T1000 (cell line): ENCODE measurements at regions not wholly inside any gene's neighbourhood (a gene's known extent, or its start where the extent isn't known, plus 50 kb on each side); places are given as distances from the start of the nearest gene placed in this dataset.

Experiments used
- DNase-seq: peaks from one replicate; lab custom pipeline; 2025; ENCODE audit warnings: mixed read lengths; lab: John Stamatoyannopoulos, UW

DNA sequence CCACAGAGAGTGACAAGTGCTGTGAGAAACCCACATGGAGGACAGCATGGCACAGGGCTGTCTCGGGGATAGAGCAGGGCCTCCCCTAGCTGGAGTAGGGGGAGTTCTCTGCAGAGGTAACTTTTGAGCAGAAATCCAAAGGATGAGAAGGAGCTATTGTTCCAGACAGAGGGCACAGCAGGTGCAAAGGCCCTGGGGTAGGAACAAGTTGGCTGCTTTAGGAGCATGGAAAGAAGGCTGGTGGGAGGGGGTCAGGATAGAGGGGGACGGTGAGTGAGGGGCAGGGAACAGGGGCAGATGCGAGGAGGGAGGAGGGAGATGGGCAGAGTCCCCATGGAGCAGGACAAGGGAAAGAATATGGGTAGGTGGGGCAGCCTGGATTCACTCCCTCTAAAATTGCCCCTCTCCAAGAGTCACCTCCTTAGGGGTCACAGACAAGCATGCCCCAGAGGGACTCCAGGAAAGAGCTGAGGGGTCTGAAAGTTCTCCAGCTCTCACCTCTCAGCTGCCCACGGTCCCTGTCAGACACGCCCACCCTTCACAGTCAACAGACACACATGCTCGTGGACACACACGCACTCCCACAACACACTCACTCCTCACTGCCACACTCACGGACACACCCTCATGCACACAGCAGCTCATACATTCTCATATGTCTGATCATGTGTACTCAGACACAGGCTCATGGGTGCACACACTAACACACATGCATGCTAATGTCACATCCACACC is 110.7 kb downstream of the LITAF start:
- no peak for DNase-seq

DNA sequence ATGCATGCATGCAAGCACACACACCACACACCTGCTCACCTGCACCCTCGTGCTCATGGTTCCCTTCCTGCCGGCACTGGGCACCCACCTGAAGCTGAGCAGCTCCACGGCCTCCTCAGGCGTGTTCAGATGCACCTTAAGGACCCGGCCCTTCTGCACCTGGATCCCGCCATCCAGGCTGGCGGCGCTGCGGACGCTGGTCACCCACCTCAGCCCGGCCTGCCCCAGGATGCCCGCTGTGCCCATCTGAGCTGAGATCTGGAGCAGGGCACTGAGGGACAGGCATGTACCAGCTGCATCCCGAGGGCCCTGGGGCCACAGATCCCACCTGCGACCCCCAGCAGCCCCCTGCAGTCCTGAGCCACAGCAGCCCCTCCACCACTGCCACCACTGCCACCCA is 110.0 kb downstream of the LITAF start:
- no peak for DNase-seq

DNA sequence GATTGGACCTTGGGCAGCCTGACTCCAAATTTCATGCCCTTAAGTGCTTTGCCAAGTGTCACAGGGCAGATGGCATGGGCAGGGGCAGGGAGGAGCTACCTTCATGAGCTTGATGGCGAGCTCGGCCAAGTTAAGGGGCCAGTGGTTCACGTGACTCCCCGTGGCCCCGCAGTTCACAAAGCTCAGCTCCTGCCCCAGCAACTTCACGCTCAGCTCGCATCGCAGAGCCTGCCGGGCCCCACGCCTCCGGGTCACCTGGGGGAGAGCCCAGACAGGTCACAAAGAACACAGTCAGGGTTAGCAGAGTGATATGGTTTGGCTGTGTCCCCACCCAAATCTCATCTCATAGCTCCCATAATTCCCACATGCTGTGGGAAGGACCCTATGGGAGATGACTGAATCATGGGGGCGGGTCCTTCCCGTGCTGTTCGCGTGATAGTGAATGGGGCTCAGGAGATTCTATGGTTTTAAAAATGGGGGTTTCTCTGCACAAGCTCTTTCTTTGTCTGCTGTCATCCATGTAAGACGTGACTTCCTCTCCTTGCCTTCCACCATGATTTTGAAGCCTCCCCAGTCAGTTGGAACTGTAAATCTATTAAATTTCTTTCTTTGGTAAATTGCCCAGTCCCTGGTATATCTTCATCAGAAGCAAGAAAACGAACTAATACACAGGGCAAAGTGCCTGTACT is 108.1 kb downstream of the LITAF start:
- no peak for DNase-seq

DNA sequence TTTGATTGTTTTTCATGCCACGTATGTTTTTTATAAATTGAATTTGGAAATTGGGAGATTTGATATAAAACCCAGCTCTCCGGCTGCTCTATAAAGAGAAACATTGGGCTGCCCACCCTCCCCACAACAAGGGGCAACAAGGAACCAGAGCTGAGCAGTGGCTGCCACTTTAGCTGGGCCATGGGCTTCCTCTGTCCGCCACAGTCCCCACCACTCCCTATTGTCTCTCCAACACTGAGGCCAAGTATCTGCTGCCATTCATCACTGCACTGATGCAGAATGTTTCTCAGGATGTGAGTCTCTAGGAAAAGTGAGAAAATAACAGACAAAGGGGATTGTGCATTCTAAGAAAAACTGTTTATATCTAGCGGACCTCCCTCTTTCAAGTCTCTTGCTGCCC is 106.8 kb downstream of the LITAF start:
- DNase-seq: no peak

DNA sequence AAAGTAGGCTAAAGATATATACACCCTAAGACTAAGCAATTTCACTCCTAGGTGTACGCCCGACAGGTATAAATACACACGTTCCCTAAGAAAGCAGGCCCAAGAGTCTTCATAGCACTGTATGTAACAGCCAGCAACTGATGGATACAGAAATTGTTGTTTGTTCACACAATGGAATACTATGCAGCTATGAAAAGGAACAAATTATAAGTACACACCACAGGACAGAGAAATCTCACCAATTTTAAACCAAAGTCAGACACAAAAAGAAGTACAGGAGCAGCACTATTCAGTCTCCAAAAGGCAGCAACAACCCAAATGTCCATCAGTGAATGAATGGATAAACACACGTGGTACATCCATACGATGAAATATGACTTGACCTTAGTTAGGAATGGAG is 106.1 kb downstream of the LITAF start:
- no peak for DNase-seq

DNA sequence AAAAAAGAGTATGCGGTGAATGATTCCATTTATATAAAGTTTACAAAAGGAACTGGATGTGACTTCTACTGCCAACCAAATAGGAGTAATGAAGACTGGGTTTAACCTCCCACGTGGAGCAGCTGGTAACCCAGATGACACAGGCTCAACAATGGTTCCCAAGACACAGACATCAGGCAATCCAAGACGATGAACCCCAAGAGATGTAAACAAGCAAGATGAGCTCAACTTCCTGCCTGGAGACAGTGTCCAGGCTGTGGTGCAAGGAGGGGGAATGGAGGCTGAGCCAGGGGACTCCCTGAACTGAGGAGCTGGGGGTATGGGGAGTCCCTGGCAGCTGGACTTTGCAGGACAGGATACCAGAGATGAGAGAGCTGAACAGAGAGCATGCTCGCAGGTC is 104.7 kb downstream of the LITAF start:
- no peak for DNase-seq

DNA sequence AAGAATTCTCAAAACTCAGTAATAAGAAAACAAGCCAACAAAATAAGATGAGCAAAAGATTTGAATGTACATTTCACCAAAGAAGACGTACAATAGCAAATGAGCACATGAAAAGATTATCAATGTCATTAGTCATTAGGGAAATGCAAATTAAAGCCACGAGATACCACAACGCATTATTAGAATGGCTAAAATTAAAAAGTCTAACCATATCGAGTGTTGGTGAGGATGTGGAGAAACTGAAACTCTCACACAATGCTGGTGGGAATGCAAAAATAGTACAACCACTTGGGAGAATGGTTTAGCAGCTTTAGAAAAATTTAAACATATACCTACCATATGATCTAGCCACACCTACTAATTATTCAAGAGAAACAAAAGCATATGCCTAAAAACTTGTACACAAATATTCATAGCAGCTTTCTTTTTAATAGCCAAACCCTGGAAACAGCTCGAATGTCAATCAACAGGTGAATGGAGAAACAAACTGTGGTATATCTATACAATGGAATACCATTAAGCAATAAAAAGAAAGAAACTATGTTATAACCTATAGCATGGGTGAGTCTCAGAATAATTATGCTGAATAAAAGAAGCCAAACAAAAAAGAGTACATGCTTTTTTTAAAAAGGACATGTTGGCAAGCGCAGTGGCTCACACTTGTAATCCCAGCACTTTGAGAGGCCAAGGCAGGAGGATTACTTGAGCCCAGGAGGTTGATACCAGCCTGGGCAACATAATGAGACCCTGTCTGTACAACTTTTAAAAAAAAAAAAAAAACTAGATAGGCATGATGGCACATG is 103.6 kb downstream of the LITAF start:
- no peak for DNase-seq

DNA sequence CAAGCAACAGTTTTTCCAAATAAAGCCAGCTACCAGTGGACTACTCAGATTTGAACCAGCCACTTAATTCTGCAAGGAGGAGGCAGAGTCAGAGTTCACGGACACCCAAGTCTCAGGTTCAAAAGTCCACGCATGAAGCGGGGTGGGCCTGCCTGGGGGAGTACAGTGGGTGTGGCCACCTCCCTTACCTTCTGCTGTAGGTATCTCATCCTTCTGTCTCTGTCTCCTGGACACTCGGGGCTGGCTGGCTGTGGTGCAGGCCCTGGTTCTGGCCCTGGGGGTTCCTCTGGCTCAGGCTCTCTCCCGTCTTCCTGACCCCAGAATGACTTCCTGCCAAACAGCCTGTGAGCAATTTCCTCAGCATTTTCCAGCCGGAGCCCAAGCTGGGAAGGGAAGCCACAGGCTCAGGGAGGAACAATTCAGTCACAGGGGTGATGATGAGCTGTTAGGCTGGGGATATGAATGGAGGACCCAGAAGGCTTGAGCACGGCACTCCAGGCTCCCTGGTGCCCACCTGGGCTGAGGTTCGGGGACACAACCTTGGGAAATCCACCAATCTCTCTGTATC is 101.9 kb downstream of the LITAF start:
- no peak for DNase-seq

DNA sequence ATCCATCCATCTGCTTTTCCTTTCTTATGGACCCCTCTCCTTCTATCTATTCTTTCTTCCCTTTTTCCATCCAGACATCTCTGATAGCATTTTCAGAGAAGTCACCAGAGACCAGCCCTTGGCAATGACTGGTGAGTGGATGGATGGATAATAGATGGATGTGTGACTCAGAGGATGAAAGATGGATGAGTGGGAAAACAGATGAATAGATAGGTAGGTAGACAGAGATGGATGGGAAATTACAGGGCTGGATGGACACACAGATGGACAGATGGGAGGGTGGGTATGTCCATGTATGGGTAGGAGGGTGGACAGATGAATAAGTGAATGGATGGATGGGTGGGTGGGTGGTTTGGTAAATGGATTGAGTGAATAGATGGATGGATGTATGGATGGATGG is 101.0 kb downstream of the LITAF start:
- DNase-seq: no peak

DNA sequence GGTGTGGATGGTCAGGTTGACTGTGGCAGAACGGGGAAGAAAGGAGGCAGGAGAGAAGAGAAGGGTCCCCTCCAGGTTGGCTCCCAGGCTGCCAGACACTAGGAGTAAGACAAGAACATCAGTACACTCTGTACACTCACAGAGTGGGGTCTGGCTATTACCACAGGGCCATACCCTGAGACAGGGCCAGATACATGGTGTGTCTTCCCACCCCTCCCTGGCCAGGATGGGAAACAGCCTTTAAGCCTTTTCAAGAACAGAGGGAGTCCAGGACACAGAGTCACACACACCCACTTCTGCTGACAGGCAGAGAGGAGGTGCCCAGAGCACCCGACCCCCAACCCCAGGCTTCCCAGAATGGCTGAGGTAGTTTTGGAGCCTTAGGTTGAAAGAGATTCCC is 99.4 kb downstream of the LITAF start:
- DNase-seq: no peak

DNA sequence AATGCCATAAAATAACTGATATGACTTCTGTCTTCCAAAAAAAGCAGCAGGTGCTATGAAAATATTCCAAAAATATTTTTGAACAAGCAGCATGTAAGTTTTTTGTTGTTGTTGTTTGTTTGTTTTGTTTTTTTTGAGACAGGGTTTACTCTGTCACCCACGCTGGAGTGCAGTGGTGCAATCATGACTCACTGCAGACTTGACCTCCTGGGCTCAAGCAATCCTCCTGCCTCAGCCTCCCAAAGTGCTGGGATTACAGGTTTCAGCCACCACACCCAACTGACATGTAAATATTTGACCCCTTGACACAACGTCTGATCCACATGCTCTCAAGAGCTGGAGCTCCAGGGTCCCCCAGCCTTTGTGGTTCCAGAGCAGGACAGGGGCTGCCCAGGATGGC is 98.4 kb downstream of the LITAF start:
- no peak for DNase-seq

DNA sequence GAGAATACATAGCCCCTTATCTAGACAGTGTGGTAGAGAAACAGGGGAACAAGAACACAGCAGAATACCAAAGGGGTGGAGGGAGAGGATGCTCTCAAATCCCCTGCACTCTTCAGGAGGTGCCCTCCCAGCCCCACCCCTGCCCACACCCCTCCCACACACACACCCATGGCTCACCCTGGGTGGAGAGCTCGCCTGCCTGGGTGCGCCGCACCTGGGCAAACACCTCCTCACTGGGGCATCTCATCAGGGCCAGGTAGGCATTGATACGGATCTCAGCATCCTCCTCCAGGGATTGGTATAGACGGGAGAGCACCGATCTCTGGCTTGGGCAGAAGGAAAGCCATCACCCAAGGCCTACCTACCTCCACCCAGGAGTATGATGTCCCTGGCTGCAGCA is 95.2 kb downstream of the LITAF start:
- no peak for DNase-seq

DNA sequence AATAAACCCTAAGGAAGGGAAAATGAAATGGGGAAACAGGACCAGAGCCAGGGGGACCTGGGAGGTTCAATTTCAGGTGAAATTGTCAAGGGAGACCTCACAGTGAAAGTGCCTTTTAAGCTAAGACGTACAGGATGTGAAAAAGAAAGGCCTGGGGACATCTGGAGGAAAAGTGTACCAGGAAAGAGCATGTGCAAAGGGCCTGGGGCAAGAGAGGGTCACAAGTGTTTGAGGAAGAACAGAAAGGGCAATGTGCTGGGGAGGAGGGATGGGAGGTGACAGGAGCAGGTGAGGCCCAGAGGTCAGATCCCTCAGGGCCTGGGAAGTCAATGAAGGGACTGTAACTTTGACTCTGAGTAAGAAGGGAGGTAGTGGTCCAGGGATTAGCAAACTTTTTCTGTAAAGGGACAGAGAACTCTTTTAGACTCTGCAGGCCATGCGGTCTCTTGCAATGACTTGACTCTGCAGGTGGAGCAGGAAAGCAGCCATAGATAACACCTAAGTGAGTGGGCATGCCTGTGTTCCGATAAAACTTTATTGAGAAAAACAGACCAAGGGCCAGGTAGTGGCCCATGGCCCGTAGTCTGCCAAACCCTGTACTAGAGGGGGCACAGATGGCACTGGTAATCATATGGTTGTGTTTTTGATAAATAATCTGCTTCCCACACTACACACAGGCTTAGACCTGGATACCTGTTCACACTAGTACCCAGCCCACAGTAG is 93.8 kb downstream of the LITAF start:
- DNase-seq: no peak

DNA sequence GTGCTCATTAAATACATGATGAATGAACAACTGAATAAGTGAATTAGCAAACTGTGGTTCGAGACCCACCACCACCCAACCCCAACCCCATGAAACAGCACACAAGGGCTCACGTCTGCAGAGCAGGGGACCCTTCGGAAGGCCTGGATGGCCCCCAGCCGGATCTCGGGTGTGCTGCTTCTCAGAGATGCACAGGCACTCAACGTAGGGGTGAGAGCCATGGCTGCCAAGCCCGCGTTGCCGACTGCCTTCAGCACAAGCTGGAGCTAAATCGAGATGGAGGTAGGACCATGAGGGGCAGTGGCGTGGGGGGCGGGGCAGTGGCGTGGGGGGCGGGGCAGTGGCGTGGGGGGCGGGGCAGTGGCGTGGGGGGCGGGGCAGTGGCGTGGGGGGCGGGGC is 93.2 kb downstream of the LITAF start:
- DNase-seq: no peak

DNA sequence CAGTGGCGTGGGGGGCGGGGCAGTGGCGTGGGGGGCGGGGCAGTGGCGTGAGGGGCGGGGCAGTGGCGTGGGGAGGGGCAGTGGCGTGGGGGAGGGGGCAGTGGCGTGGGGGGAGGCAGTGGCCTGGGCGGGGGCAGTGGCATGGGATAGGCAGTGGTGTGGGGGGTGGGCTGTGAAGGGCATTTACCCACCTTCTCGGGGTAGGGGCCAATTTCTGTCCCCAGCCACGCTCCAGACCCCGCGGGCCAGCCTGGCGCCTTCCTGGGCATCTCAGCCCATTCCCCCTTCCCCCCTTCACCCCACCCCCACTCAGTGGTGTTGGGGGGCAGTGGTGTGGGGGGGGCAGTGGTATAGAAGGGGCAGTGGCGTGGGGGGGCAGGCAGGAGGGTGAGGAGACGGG is 92.7 kb downstream of the LITAF start:
- DNase-seq: no peak

DNA sequence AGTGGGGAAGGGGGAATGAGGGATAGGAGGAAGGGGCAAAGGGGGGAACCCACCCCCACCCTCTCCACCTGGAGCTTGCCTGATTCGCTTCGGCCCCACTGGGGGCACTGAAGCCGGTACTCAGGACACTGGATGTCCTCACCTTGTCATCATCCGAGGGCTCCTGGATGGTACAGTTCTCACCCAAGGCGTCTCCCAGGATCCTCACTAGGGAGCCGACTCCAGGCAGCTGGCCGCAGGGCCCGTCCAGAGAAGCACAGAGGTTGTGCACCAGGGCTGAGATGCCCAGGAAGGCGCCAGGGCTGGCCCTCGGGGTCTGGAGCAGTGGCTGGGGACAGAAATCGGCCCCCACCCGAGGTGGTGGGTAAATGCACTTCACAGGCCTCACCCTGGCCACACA is 92.3 kb downstream of the LITAF start:
- no peak for DNase-seq

DNA sequence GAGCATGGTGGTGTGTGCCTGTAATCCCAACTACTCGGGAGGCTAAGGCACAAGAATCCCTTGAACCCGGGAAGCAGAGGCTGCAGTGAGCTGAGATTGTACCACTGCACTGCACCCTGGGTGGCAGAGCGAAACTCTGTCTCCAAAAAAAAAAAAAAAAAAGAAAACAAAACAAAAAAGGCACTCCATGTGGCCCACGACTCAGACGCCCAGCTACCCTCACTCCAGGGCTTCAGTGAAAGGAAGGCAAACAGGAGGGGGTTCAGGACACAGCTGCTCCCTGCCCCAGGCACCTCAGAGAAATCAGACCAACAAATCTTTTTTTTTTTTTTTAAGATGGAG is 91.7 kb downstream of the LITAF start:
- no peak for DNase-seq
